Osteoblast (primary cell): ENCODE measurements at regions not wholly inside any gene's neighbourhood (a gene's known extent, or its start where the extent isn't known, plus 50 kb on each side); places are given as distances from the start of the nearest gene placed in this dataset. TPM values are rescaled to one million over a fixed set of nuclear protein-coding genes. Genes with fewer than 3 reads are reported as not detected.

ENCODE experiments used
- small RNA-seq: library from RNA; depleted of rRNA; stranded (forward); fragments of <200 nt; gene quantifications from one replicate; pipeline ENCODE3, GENCODE V24; 2012

Small RNA genes in the stretch of these regions (small RNA-seq; reads per million reads assigned to genes)
- gene RNA5SP283: not detected
